Mucosa of rectum (tissue), 2 donors: ENCODE measurements at regions not wholly inside any gene's neighbourhood (a gene's known extent, or its start where the extent isn't known, plus 50 kb on each side); places are given as distances from the start of the nearest gene placed in this dataset.

Experiments
- H3K27ac ChIP-seq, 2 donors: one replicate each; pipeline ENCODE4 v1.7.0; 2013; ENCODE audit warnings: inconsistent platforms in 2 of 2, low read depth in 2 of 2, low read length in 2 of 2
- H3K27me3 ChIP-seq, 2 donors: one replicate each; pipeline ENCODE4 v1.7.0; 2013; ENCODE audit warnings: low read length in 2 of 2; ENCODE audit not compliant: control insufficient read depth in 2 of 2, insufficient read depth in 2 of 2
- H3K36me3 ChIP-seq, 2 donors: one replicate each; pipeline ENCODE4 v1.7.0; 2013; ENCODE audit warnings: low read length in 2 of 2; ENCODE audit not compliant: control insufficient read depth in 2 of 2, insufficient read depth in 2 of 2
- H3K4me1 ChIP-seq, 2 donors: one replicate each; pipeline ENCODE4 v1.7.0; 2013; ENCODE audit warnings: low read length in 2 of 2, mild to moderate bottlenecking in 1 of 2; ENCODE audit not compliant: control insufficient read depth in 2 of 2, insufficient read depth in 2 of 2
- H3K4me3 ChIP-seq, 2 donors: one replicate each; pipeline ENCODE4 v1.7.0; 2013; ENCODE audit warnings: low read length in 2 of 2
- H3K9ac ChIP-seq, 2 donors: one replicate each; pipeline ENCODE4 v1.7.0; 2013; ENCODE audit warnings: low read length in 2 of 2, low read depth in 1 of 2, mild to moderate bottlenecking in 1 of 2
- H3K9me3 ChIP-seq, 2 donors: one replicate each; pipeline ENCODE4 v1.7.0; 2013; ENCODE audit warnings: low read length in 2 of 2; ENCODE audit not compliant: control insufficient read depth in 2 of 2
- donor health status: healthy.
- donor health status: Normal muscosa, but diverticular disease.

DNA sequence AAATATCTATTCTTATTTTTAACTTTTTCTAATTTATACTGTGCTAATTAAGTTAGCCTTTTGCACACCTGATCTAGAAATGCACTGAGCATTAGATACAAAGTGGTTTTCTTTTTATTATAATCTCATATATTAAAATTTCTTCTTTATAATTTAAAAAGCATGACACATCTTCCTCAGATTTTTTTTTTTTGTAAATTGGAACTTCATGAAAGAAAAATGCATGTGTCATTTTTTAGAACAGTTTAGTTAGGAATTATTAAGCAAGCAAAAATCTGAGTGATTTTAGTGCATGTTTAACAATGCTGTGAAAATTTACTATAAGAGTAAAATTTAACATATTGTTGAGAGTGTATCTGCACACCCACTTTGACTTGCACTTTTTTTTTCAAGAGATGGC lies 367.9 kb downstream of the TFEC start:
- H3K4me3 ChIP-seq: no peak overlapping the region
- H3K9me3 ChIP-seq: no peaks in the 10 kb centered on the region
- H3K36me3 ChIP-seq: no peaks in the 10 kb centered on the region
- no peak overlapping the region for H3K9ac ChIP-seq
- H3K4me1 ChIP-seq: no peaks in the 10 kb centered on the region
- H3K27me3 ChIP-seq: no peaks in the 10 kb centered on the region
- no peak overlapping the region for H3K27ac ChIP-seq

DNA sequence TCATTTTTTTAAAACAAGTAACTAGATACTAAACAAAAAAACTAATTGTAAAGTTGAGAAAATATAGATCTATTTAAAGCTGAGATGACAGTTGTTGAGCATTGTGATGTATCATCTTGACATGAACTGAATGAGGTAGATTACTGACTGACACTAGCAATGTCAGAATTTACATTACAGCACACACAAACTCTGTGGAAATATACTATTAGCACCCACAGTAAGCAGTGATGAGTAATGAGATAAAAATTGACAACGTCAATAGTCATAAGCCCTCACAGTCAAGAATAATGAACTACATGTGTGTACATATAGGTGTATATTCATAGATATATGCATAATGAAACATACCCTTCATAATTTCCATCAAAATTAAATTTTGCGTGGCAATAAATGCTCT lies 368.4 kb downstream of the TFEC start:
- H3K27me3 ChIP-seq: no peaks in the 10 kb centered on the region
- H3K4me1 ChIP-seq: no peaks in the 10 kb centered on the region
- no peaks in the 10 kb centered on the region for H3K36me3 ChIP-seq
- H3K9me3 ChIP-seq: no peaks in the 10 kb centered on the region
- no peak overlapping the region for H3K27ac ChIP-seq
- H3K9ac ChIP-seq: no peak overlapping the region
- no peak overlapping the region for H3K4me3 ChIP-seq

GRCh38 chr7:115658223-115658622 lies 372.3 kb downstream of the TFEC start:
- no peaks in the 10 kb centered on the region for H3K36me3 ChIP-seq
- no peaks in the 10 kb centered on the region for H3K4me1 ChIP-seq
- H3K4me3 ChIP-seq: no peak overlapping the region
- H3K9ac ChIP-seq: no peak overlapping the region
- H3K27ac ChIP-seq: no peak overlapping the region
- no peaks in the 10 kb centered on the region for H3K9me3 ChIP-seq
- no peaks in the 10 kb centered on the region for H3K27me3 ChIP-seq

- no peaks in the 10 kb centered on the region for H3K27me3 ChIP-seq
- H3K9ac ChIP-seq: no peak overlapping the region
Measured at GRCh38 chr7:115654384-115655214, 376.0 kb downstream of the TFEC start.

DNA sequence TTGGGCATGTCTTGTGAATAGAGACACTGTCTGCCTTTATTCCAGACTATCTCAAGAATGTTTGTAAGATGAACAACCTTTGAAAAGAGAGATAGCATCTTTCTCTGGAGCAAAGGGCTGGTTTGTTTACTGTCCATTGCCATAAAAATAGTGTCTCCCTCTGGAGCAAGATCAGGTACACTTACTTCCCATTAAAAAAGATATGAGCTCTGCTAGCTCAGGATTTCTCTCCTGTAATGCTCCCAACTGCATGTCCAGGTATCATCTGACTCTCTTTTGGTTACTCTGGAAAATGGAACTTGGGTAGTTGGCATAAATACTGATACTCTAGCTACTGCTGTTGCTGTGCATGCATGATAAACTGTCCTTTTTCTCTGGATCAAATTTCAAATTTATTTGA lies 381.1 kb downstream of the TFEC start:
- Histone ChIP-seq H3K9me3 (no peaks in the 10 kb centered on the region), H3K27ac (no peak overlapping the region), H3K36me3 (no peaks in the 10 kb centered on the region), H3K27me3 (no peaks in the 10 kb centered on the region), H3K4me3 (no peak overlapping the region), H3K4me1 (no peaks in the 10 kb centered on the region), H3K9ac (no peak overlapping the region)

More at GRCh38 chr7:115654384-115655214, 376.0 kb downstream of the TFEC start:
- Histone ChIP-seq H3K27ac (no peak overlapping the region), H3K4me1 (no peaks in the 10 kb centered on the region), H3K9me3 (no peaks in the 10 kb centered on the region), H3K4me3 (no peak overlapping the region), H3K36me3 (no peaks in the 10 kb centered on the region)

DNA sequence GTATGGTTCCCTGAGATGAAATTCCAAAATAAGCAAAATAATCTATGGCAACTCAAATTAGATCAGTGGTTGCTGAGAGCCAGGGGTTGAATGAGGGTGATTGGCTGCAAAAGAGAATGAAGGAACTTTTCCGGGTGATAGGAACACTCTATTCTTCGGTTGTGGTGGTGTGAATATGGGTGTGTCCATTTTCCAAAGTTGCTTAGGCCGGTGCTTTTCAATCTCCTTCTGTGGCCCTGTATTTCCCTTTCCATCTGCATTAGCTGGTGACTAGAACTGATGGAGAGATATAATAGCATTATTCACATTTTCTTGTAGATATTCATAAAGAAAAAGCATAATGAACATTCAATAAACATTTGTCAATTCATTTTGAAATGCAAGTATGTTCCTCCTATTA lies 382.9 kb downstream of the TFEC start:
- Histone ChIP-seq H3K4me1 (no peaks in the 10 kb centered on the region), H3K36me3 (no peaks in the 10 kb centered on the region), H3K27ac (no peak overlapping the region)

DNA sequence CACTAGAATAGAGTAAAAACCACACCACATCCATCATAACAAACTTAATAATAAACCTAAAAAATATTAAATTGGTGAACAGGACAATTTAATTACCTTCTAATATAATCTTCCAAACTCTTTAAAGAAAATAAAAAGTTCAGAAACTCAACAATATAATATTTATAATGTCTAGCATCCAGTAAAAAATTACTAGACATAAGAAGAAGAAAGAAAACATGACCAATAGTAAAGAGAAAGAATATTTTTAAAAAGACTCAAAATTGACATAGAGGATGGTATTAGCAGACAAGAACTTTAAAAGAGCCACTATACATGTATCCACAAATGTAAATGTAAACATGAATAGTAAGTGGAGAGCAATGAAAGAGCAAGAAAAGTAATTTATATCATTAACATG lies 388.4 kb downstream of the TFEC start:
- H3K36me3 ChIP-seq: no peaks in the 10 kb centered on the region
- no peak overlapping the region for H3K27ac ChIP-seq
- H3K4me1 ChIP-seq: no peaks in the 10 kb centered on the region
- no peak overlapping the region for H3K4me3 ChIP-seq
- H3K9ac ChIP-seq: no peak overlapping the region
- H3K9me3 ChIP-seq: peaks cover 0 to 5% of the 10 kb centered on the region in 2 donors
- H3K27me3 ChIP-seq: no peaks in the 10 kb centered on the region

More for the DNA sequence above, 382.9 kb downstream of the TFEC start:
- H3K27me3 ChIP-seq: no peaks in the 10 kb centered on the region
- H3K9me3 ChIP-seq: no peaks in the 10 kb centered on the region
- no peak overlapping the region for H3K9ac ChIP-seq
- no peak overlapping the region for H3K4me3 ChIP-seq

DNA sequence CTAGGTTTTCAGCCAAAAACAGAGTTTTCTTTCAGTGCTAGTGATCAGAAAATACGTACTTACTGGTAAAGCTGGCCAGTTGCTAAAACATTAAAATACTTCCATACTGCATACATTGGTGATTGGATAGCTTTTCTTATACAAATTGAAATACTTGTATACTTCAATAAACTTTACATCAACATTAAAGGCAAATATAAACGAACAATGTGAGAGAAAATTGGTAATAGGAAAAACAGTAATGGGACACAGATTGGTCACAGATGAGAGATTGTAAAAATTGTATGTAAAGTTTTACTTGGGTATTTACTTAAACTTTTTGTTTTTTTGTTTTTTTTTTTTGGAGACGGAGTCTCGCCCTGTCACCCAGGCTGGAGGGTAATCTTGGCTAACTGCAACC lies 391.7 kb downstream of the TFEC start:
- H3K36me3 ChIP-seq: no peaks in the 10 kb centered on the region
- no peak overlapping the region for H3K9ac ChIP-seq
- H3K27ac ChIP-seq: no peak overlapping the region
- no peaks in the 10 kb centered on the region for H3K27me3 ChIP-seq
- no peak overlapping the region for H3K4me3 ChIP-seq
- peaks cover 0 to 5% of the 10 kb centered on the region in 2 donors for H3K4me1 ChIP-seq
- peaks cover 0 to 5% of the 10 kb centered on the region in 2 donors for H3K9me3 ChIP-seq

DNA sequence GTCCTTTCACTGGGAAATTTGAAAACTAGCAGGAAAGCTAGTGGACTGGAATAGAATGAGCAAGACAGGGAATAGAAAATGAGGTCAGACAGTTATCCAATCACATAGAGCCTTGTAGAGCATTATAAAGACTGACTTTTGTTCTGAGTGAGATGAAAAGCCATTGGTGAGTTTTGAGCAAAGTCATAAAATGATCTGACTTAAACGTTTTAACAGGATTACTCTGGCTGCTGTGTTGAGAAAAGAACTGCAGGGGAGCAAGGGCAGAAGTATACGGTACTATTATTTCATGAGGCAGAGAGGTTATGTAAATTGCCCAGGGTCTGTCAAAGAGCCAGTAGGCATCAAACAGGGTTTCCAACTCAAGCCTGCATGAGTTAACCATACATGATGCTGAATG lies 393.4 kb downstream of the TFEC start:
- Histone ChIP-seq H3K27ac (no peak overlapping the region), H3K4me1 (peaks cover 0 to 5% of the 10 kb centered on the region in 2 donors), H3K36me3 (no peaks in the 10 kb centered on the region), H3K27me3 (no peaks in the 10 kb centered on the region), H3K4me3 (no peak overlapping the region), H3K9me3 (peaks cover 0 to 5% of the 10 kb centered on the region in 2 donors), H3K9ac (no peak overlapping the region)

- no peak overlapping the region for H3K4me3 ChIP-seq
- H3K27me3 ChIP-seq: no peaks in the 10 kb centered on the region
Measured at GRCh38 chr7:115635876-115636275, 394.7 kb downstream of the TFEC start.

More at GRCh38 chr7:115635876-115636275, 394.7 kb downstream of the TFEC start:
- H3K4me1 ChIP-seq: peaks cover 0 to 5% of the 10 kb centered on the region in 2 donors
- no peaks in the 10 kb centered on the region for H3K9me3 ChIP-seq
- no peak overlapping the region for H3K27ac ChIP-seq
- no peaks in the 10 kb centered on the region for H3K36me3 ChIP-seq
- no peak overlapping the region for H3K9ac ChIP-seq
